ENCODE measurements at regions not wholly inside any gene's neighbourhood (a gene's known extent, or its start where the extent isn't known, plus 50 kb on each side); places are given as distances from the start of the nearest gene placed in this dataset.

DNA sequence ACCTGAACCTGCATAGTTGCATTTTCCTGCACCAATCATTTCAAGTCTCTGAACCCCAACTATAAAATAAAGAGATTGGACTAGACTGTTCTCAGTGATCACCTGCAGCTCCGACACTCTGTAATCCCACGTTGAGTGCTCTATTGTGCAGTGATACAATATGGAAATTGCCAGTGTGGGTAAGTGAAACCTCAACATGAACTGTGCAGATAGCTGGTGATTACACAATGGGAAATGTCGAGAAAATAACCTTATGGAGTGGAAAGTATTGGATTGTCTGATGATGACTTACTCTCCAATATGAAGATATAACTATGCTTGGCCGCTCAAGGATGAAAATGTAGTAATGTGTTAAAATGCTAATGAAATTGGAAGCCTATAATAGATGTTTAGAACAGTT is 293.1 kb upstream of the BRINP1 start:
- DNase-seq, result no peak
- intact Hi-C loops (cut with DNase I), result no loop called here

DNA sequence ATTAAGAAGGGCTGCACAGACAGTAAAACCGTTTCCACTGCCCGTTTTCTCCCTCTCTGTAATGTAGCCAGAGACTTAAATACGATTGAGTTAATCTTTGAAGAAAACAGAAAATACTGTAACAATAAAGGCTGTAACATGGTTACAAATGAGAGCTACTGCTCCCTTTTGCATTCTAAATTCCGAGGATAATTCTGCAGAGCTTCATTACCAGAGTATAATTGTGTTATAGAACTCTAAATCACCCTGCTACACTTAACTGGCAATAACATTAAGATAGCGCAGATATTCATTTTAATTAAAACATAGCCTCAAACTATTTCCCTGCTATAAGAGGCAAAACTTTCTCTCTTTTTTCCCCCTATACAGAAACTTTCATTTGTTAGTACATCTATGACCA is 283.7 kb upstream of the BRINP1 start:
- DNase-seq, result no peak
- intact Hi-C loops (cut with DNase I), result no loop called here

DNA sequence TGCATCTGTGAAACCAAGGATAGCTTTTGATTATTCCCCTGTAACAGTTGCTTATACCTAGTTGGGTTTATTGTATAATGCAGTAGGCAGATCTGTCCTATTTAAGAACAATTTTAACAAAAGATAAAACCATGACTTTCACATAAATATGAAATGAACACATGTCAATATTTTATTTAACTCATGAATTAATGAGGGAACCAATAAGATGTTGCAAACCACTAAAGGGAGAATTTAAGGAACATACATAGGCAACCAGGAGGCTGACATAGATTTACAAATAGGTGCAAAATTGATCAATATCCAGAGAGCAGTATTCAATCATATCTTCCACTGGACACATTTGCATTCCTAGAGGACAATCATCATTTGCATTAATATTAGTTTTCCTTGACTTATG is 280.0 kb upstream of the BRINP1 start:
- no peak for DNase-seq

DNA sequence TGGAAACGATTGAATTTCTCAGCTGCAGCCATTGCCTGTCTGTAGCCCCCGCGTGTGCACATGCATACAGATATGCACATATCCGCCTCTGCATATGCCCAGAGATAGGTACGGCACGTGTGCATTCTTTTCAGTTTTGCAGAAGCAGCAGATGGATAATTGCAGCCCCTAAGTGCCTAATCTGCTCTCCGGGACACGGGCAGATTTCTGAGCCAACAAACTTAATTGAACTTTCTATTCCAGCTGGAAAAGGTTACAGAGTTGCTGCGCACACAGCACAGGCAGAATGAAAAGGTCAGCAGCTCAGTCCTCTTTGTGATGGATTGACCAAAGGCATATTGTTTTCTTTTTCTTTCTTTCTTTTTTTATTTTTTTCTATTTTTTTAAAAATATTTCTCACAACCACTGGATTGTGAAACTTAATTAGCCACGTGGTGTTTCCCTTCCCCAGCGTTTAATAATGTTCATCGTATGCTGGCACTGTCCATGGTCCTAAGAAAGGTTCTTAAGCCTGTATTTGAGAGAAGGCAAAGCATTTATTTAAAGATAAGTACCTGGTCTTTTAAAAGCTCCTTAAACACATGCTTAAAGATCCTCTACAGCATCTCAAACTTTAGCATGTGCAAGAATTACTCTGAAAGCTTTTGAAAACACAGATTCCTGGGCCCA is 270.2 kb upstream of the BRINP1 start:
- DNase-seq, result no peak
- intact Hi-C loops (cut with DNase I), result no loop called here

More for the DNA sequence above, 280.0 kb upstream of the BRINP1 start:
- intact Hi-C loops (cut with DNase I), result no loop called here

DNA sequence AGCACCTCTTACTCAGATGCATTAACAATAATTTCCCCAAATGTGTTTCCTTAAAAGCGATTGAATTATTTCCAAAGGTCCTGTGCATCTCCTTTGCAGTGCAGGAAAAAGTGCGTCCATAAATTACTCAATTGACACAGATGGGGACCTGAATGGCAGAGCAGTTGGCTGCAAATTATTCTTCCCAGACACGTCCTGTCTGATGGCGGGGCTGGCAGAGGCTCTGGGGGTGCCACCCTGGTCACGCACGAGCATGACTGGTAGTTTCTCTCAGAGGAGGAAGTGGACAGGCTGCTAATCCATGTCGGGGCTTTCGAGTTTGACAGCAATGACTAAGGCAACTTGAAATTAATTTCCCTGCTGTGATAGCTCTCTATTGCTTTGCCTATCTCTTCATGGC is 264.8 kb upstream of the BRINP1 start:
- intact Hi-C loops (cut with DNase I), result no loop called here
- no peak for DNase-seq

DNA sequence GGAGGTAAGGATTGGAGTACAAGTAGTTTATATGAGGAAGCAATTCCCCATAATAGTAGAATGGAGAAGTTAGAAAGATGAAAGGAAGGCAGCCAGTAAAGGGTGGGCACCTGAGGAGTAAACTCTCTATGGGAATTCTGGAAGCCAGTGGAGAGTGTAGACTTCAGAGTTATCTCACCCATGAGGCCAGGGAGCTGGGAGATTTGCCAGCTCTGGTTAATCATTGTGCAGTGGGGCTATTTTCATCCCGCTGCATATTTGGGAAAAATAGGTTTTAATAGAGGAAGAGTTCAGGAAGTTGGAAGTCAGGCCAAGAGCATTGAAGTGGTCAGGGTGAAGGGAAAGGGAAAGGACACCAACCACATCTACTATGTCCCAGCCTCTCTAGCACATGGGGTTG is 242.3 kb upstream of the BRINP1 start:
- intact Hi-C loops (cut with DNase I), result no loop called here
- DNase-seq, result no peak

DNA sequence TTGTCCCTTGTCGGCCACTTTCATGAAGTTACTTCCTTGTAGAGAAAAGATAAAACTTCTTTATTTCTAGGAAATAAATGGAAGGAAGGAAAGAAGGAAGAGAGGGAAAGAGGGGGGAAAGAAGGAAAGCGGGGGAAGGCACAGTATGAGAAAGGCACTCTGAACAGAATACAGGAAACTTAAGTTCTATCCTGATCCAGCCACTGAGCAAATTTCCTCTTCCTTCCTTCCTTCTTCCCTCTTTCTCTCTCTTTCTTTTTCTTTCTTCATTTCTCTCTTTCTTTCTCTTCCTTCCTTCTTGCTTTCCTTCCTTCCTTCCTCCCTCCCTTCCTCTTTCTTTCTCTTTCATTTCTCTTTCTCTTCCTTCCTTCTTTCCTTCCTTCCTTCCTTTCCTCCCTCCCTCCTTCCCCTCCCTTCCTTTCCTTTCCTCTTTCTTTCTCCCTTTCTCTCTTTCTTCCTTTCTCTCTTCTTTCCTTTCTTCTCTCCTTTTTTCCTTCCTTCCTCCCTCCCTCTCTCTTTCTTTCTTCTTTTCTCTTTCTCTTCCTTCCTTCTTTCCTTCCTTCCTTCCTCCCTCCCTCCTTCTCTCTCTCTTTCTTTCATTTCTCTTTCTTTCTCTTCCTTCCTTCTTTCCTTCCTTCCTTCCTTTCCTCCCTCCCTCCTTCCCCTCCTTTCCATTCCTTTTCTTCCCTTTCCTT is 240.2 kb upstream of the BRINP1 start:
- intact Hi-C loops (cut with DNase I), result no loop called here
- DNase-seq, result no peak

DNA sequence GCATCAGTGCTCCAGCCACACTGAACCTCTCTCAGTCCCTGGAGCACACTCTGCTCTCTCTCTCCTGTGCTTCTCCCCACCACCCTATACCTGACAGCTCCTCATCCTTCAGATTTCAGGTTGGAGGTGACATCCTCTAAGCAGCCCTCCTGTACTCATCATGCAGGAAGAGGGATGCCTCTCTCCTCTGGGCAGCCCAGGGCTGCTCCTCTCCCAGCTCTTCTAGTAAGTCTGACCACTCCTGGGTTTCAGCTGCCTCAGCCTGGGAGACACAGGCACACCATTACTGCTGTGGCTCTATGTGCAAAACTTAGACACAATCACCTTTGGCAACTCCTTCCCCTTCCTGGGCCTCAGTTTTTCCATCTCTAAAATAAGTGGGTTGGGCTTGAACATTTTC is 232.4 kb upstream of the BRINP1 start:
- intact Hi-C loops (cut with DNase I), result no loop called here
- no peak for DNase-seq

DNA sequence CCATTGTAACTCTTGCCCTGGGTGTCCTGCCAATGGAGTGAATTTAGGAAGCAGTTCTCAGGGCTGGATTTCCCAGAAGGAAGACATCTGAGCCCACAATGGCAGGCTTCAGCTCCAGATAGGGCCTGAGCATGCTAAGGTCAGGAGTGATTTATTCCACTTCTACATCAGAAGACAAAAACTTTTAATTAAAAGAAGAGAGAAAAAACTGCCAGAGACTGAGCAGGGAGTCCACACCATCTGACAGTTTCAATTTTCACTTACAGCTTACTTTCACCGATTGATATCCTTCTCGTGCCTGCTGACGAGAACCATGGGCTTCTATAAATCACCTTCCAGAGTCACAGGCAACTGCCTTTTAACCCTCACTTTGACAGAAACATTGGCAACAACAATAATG is 228.3 kb upstream of the BRINP1 start:
- intact Hi-C loops (cut with DNase I), result no loop called here
- no peak for DNase-seq

DNA sequence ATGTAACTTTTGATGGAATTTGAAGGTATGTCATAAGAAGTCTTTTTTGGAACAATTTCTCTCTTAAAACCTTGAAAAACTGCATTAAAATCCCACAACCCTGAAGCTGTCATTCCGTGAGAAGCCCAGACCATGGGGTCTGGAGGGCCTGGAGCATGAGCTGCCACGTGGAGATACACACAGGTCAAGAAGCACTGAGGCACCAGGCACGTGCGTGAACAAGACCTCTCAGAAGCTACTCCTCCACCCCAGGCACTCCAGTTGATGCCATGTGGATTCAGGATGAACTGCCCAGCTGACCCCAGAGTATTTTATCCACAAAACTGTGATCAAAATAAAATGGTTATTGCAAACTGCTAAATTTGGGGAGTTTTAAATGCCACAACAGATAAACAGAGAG is 227.5 kb upstream of the BRINP1 start:
- intact Hi-C loops (cut with DNase I), result no loop called here

DNA sequence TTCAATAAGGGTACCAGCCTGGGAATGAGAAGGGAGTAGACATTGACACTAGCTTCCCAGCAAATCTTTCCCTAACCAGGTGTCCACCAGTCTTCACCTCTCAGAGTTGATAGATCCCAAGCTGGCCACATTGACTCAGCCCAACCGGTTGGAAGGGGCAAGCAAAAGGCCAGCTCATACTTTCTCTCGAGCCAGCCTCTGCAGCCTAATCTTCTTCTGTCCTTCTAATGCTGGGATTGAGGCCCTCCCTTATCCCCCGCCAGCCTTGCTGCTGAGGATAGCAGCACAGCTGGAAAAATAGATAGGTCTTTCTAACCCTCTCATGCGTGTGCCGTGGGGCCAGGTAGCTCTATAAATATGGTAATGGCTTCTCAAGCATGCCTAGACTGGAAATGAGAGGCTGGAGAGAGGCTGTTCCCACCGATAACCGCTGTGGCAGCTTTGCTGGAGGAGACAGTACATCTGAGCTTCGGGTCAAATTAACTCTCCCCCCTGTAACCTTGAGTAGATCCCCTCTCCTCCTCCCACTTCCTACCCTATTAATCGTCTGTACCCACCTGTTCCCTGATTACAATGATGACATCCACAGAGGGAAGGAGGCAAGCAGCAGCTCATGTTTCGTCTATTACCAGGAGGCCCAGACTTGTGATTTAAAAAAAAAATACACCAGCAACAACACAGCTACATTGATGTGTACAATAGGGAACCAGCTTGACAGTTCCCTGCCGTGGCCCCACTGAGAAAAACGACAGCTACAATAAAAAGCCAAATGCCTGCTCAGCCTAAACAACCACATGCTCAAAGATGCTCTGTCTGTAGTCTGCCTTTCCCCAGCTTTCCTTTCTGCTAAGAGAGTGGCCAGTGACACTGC is 219.9 kb upstream of the BRINP1 start:
- intact Hi-C loops (cut with DNase I), result no loop called here
- DNase-seq, result no peak

More for the DNA sequence above, 227.5 kb upstream of the BRINP1 start:
- no peak for DNase-seq

DNA sequence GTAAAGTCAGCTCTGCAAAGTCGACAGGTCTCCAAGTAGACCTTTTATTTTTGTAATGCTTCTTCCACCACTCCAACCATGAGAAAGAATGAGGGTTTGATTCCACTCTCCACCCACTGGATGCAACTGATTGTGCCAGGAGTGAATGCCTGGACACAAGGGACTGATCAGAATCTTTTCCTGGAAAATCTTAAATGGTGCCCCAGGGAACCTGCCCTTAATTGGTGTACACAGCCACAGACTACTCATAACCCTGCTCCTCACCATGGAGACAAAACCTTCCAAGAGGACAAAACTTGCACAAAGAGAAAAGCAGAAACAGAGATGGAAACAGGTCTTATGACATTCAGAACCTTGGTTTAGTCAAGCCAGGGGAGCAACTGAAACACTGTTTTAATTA is 208.6 kb upstream of the BRINP1 start:
- intact Hi-C loops (cut with DNase I), result no loop called here
- no peak for DNase-seq

DNA sequence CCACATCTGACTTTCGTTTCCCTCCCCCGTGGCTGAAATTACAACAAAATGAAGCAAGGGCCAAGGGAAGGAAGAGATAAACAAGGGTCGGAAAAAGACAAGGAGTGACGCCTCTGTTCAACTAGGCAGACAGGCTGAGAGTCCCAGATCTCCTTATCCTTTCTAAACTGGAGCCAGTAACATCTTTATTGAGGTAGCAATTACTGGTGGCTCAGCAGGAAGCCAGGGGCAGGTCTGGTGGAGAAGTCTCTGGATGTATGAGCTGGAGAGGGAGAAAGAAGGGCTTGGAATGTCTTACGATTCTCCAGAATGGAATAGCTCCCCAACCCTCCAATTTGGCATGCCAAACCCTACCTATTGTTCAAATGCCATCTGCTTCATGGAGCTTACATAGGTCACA is 190.8 kb upstream of the BRINP1 start:
- intact Hi-C loops (cut with DNase I), result loop anchor here (10.0 kb wide), 1 partner anchor 785 kb away; no protein-coding TSS in a partner anchor
- no peak for DNase-seq

DNA sequence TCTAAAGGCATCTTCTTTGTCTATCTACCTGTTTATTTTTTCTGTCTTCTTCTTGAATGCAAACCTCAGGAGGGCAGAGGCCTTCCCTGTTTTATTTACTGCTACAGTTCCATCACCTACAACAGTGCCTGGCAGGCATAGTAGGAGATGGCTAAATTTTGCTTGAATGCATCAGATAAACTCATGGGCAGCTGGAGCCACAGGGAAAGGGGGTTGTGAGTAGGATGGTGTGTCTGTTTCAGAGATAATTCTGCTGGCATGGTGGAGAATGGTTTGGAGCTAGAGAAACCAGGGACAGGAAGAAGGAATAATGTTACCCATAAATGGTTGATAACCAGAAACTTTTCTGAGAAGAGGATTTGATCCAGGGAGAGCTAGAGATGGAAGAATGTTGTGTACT is 189.8 kb upstream of the BRINP1 start:
- intact Hi-C loops (cut with DNase I), result loop anchor here (10.0 kb wide), 1 partner anchor 786 kb away; no protein-coding TSS in a partner anchor
- no peak for DNase-seq

DNA sequence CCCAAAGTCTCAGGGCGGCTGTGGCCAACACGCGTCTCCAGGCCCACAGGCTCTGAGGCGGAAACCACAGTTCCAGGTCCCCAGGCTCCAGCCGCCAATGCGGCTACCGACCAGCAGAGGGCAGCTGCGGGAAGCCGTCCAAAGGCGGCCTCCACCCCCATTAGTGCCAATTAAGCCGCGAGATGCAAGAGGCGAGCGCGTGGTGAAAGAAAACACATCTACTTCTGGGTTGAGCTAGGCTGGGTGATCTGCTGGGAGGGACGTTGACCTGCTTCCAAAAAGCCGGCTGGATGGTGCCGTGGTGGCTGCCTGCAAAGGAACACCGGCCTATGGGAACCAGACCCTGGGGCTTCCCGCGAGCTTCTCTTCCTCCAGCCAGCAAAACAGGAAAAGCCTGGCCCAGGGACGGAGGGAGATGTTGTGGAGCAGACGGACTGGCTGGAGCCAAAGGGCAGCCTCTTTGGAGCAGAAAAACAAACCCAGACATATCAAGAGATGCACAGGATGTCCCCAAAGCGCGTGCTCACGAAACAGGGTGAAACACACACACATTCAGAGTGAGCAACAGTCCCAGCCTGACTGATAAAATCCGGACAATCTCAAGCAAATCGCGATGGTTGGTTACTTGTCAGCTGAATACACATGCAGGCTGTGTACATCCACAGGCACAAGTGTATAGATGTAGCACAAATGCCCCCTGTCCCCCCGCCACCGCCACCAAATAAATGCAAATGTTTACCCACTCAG is 187.1 kb upstream of the BRINP1 start:
- intact Hi-C loops (cut with DNase I), result loop anchor here (10.0 kb wide), 1 partner anchor 788 kb away; no protein-coding TSS in a partner anchor

DNA sequence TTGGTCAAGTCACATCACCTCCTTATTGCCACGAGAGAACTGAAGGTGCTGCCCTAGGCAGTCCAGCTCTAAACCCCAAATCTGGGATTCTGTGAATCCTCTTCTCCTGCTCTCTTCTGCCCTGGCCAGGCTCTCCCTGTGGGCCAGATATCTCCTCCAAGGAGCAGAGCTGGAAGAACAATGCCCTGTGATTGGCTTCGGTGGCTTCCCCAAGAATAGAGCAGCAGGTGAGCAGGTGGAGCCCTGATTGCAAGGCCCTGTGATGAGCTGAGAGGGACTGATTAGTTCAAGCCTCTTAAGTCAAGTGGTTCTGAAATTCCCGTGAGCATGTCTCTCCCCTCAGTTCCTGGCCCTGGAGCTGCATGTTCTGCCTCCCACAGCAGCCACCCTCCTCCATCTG is 175.3 kb upstream of the BRINP1 start:
- DNase-seq, result no peak
- intact Hi-C loops (cut with DNase I), result no loop called here

More for the DNA sequence above, 187.1 kb upstream of the BRINP1 start:
- peak; percentile 49 to 90 (median 77) for DNase-seq

DNA sequence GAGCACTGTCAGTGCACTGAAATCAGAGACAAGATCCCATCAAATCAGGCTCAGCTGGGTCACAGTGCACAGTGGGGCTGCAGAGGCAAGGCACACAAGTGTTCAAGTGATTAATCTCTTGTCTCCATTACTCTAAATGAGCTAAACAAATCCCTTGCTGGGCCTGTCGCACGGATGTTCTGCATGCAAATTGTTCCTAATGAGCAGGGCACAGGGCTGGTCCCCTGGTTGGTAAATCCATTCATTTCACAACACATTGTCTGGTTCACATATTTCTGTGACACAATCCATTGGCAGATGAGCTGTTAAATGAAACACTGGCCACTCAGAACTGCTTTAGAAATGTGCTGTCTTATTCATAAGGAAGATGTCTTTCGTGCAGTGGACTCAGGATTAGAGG is 167.9 kb upstream of the BRINP1 start:
- DNase-seq, result no peak
- intact Hi-C loops (cut with DNase I), result no loop called here

DNA sequence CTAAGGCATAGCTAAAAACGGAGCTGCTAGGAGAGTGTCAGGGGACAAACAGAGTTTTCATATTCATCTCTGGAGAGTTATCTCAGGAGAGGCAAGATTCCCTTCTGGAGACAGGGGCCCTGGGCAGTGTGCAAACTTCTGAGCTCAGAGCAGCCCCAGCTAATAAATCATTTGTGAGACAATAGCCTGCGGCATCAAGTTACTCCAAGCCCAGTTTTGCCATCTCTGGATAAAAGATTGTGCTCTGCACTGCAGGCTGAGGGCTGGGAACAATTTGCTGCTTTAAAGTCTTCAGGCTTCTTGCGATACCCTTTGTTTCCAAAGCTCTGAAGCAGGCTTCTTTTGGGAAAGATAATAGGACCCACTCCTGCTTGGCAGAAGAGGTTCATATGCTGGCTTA is 164.3 kb upstream of the BRINP1 start:
- intact Hi-C loops (cut with DNase I), result no loop called here
- DNase-seq, result no peak

DNA sequence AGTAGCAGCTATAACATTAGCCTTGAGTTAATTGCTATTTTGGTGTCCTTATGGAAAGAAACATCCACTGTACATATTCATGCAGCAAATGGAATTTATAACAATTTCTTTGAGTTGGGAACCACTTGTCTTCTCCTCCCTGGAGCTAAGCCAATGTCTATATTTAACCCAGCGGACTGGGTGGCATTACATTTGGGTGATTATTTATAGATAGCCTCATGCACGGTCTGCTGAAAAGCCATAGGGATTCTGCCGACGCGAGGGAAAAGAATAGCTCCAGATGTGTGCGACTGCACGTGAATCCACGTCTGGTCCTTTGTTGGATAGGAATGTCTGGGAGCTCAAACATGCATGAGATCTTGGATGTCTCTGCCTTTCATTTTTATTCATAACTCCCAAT is 157.5 kb upstream of the BRINP1 start:
- intact Hi-C loops (cut with DNase I), result no loop called here
- DNase-seq, result no peak

All from head of caudate nucleus (tissue), 42 donors.